ENCODE measurements at regions not wholly inside any gene's neighbourhood (a gene's known extent, or its start where the extent isn't known, plus 50 kb on each side); places are given as distances from the start of the nearest gene placed in this dataset.

DNA sequence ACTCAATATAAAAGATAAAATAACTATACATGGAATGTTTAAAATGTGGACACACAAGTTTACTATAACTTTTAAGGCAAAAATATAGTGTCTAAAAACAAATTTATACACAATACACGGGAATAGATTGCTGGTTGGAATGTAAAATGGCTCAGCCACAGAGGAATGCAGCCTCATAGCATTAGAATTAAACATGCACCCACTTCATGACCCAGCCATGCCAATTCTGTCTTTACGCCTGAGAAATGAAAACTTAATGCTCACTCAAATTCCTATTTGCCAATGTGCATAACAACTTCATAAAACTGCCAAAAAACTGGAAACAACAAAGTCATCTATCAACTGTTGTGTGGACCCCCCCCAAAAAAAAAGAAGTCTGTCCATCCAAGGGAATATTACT lies 1006.6 kb upstream of the POU3F3 start:
- intact Hi-C loops (cut with micrococcal nuclease; ENCODE audit: unreplicated experiment) = no loop called here
- no peaks in the 10 kb centered on the region for H3K36me3 Mint-ChIP-seq (ENCODE audit: insufficient read depth, unreplicated experiment)
- CTCF ChIA-PET = no interaction called here
- TF ChIP-seq, protein P1, sequence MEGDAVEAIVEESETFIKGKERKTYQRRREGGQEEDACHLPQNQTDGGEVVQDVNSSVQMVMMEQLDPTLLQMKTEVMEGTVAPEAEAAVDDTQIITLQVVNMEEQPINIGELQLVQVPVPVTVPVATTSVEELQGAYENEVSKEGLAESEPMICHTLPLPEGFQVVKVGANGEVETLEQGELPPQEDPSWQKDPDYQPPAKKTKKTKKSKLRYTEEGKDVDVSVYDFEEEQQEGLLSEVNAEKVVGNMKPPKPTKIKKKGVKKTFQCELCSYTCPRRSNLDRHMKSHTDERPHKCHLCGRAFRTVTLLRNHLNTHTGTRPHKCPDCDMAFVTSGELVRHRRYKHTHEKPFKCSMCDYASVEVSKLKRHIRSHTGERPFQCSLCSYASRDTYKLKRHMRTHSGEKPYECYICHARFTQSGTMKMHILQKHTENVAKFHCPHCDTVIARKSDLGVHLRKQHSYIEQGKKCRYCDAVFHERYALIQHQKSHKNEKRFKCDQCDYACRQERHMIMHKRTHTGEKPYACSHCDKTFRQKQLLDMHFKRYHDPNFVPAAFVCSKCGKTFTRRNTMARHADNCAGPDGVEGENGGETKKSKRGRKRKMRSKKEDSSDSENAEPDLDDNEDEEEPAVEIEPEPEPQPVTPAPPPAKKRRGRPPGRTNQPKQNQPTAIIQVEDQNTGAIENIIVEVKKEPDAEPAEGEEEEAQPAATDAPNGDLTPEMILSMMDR (IDR thresholded peaks at IDR 0.05; ENCODE audit: unreplicated experiment) = no peak
- no TSS peak for BruUV-seq (replicated peaks)
- H3K4me1 Mint-ChIP-seq (ENCODE audit: low read depth, unreplicated experiment) = no peaks in the 10 kb centered on the region
- no peak overlapping the region for H3K4me3 Mint-ChIP-seq (ENCODE audit: low read depth, unreplicated experiment)
- H3K27ac Mint-ChIP-seq (ENCODE audit: unreplicated experiment) = no peak overlapping the region
- no peaks in the 10 kb centered on the region for H3K27me3 Mint-ChIP-seq (ENCODE audit: unreplicated experiment)
- no peak for DNase-seq
- peaks cover 9% of the 10 kb centered on the region for H3K9me3 Mint-ChIP-seq (ENCODE audit: low read depth, unreplicated experiment)

DNA sequence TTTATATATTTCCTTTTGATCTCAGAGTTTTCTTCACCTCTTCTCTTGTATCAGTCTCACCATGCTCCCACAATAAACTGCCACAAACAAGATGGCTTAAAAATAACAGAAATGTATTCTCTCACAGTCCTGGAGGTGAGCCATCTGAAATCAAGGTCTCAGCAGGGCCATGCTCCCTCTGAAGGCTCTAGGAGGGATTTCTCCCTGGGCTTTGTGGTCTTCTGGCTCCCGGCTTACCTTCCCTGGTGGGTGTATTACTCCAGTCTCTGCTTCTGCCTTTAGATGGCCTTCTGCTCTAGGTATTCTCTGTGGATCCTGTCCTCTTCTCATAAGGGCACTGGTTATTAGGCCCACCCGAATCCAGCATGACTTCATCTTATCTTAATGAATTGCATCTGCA lies 994.7 kb upstream of the POU3F3 start:
- Mint-ChIP-seq H3K4me3 (ENCODE audit: low read depth, unreplicated experiment) (no peak overlapping the region), H3K9me3 (ENCODE audit: low read depth, unreplicated experiment) (peaks cover 2% of the 10 kb centered on the region), H3K36me3 (ENCODE audit: insufficient read depth, unreplicated experiment) (no peaks in the 10 kb centered on the region), H3K4me1 (ENCODE audit: low read depth, unreplicated experiment) (no peaks in the 10 kb centered on the region), H3K27ac (ENCODE audit: unreplicated experiment) (no peak overlapping the region), H3K27me3 (ENCODE audit: unreplicated experiment) (no peaks in the 10 kb centered on the region)
- intact Hi-C loops (cut with micrococcal nuclease; ENCODE audit: unreplicated experiment) = no loop called here
- no peak for DNase-seq
- CTCF ChIA-PET = no interaction called here
- BruUV-seq (replicated peaks) = no TSS peak
- TF ChIP-seq, protein P1 (IDR thresholded peaks at IDR 0.05; ENCODE audit: unreplicated experiment) = no peak

DNA sequence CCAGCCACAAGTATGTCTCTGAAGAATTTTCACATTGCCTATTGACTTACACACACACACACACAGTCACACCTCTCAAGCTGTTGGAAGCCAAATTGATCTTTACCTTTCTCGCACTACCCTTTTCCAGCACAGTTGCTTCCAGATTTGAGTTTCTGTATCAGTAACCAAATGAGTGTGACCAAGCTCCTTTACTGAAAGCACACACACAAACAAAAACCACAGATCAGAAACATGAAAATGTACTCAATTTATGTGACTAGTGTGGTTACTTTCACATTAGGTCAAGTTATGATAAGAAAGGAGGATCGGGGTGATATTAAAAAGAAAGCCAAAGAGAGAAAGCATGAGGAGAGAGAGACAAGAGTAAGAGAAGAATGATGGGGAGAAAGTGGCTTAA lies 993.9 kb upstream of the POU3F3 start:
- no peak for DNase-seq
- Mint-ChIP-seq H3K9me3 (ENCODE audit: low read depth, unreplicated experiment) (peaks cover 2% of the 10 kb centered on the region), H3K4me1 (ENCODE audit: low read depth, unreplicated experiment) (no peaks in the 10 kb centered on the region), H3K4me3 (ENCODE audit: low read depth, unreplicated experiment) (no peak overlapping the region), H3K27me3 (ENCODE audit: unreplicated experiment) (no peaks in the 10 kb centered on the region), H3K36me3 (ENCODE audit: insufficient read depth, unreplicated experiment) (no peaks in the 10 kb centered on the region), H3K27ac (ENCODE audit: unreplicated experiment) (no peak overlapping the region)
- intact Hi-C loops (cut with micrococcal nuclease; ENCODE audit: unreplicated experiment) = no loop called here
- no TSS peak for BruUV-seq (replicated peaks)
- CTCF ChIA-PET = no interaction called here
- TF ChIP-seq, protein P1 (IDR thresholded peaks at IDR 0.05; ENCODE audit: unreplicated experiment) = no peak

DNA sequence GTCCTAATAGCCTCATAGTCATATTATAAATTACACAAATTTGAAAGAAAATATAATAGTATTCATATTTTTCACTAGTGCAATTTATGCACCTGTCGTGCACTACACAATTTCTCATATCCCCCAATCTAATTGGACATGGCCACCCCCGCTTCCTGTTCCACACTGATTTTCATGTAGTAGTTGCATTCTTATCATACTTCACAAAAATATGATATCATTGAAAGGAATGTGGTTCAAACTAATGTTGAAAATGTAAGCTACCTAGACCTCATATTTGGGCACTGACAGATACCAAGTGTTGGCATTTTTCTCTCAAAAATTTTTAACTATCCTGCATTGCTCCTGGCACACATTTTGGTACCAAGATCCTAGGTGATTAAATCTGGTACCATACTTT lies 985.5 kb upstream of the POU3F3 start:
- intact Hi-C loops (cut with micrococcal nuclease; ENCODE audit: unreplicated experiment) = no loop called here
- H3K36me3 Mint-ChIP-seq (ENCODE audit: insufficient read depth, unreplicated experiment) = no peaks in the 10 kb centered on the region
- CTCF ChIA-PET = no interaction called here
- H3K4me1 Mint-ChIP-seq (ENCODE audit: low read depth, unreplicated experiment) = no peaks in the 10 kb centered on the region
- BruUV-seq (replicated peaks) = no TSS peak
- no peaks in the 10 kb centered on the region for H3K27me3 Mint-ChIP-seq (ENCODE audit: unreplicated experiment)
- TF ChIP-seq, protein P1 (IDR thresholded peaks at IDR 0.05; ENCODE audit: unreplicated experiment) = no peak
- H3K27ac Mint-ChIP-seq (ENCODE audit: unreplicated experiment) = no peak overlapping the region
- H3K9me3 Mint-ChIP-seq (ENCODE audit: low read depth, unreplicated experiment) = peaks cover 4% of the 10 kb centered on the region
- no peak overlapping the region for H3K4me3 Mint-ChIP-seq (ENCODE audit: low read depth, unreplicated experiment)
- no peak for DNase-seq

Measured in Calu3 (cell line).